Ecto neural progenitor cell (in vitro differentiated cells): ENCODE measurements at regions not wholly inside any gene's neighbourhood (a gene's known extent, or its start where the extent isn't known, plus 50 kb on each side); places are given as distances from the start of the nearest gene placed in this dataset.
"Not testable (repeated sequence)": the region's sequence is repeated elsewhere in the genome, so short reads cannot be mapped to it uniquely, and the experiment has no call there.

Source experiments
- DNase-seq: peaks from one replicate; pipeline ENCODE4 v3.0.0-alpha.2; 2018; ENCODE audit warnings: low spot score

DNA sequence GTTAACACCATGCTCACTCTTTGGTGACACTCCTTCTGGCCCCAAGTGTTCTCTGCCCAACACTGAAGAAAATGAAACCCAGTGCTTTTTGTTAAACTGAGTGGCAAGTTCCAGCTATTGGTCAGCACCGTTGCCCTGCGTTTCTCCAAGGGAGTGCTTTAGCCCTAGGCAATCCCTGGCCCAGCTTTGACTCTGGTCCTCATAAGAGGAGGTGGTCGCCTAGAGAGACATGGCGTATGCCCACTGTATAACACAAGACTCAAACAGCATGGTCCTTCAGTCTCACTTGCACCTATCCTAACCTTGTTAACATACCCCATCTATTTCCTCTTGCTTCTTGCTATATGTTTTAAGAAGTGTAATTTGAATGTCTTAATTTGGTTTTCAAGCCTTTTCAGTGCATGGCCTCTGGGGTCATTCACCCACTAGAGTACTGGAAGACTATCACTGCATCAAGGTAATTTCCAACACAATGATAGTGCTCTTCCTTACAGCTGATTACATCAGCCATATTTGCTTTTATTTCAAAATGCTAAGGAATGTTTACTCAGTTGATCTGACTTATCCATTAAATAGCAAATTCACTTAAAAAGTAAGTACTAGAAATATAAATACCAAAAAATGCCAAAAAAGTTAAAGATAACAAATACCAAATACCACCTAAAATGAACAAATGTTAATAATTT lies 190.5 kb upstream of the SOX21 start:
- DNase-seq: no peak

DNA sequence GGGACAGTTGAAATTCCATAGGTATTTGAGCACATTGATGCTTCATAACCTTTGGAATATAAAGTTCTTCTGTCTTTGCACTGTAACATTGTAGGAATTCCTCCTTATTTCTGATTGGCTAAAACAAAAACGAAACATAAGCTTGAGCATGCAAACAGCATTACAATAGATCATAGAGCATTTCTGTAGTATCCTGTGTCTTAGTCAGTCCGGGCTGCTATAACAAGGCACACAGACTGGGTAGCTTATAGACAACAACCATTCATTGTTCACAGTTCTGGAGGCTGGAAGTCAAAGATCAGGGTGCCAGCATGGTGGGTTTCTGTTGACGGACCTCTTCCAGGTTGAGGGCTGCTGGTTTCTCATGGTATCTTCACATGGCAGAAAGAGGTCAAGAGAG lies 188.7 kb upstream of the SOX21 start:
- DNase-seq: no peak

DNA sequence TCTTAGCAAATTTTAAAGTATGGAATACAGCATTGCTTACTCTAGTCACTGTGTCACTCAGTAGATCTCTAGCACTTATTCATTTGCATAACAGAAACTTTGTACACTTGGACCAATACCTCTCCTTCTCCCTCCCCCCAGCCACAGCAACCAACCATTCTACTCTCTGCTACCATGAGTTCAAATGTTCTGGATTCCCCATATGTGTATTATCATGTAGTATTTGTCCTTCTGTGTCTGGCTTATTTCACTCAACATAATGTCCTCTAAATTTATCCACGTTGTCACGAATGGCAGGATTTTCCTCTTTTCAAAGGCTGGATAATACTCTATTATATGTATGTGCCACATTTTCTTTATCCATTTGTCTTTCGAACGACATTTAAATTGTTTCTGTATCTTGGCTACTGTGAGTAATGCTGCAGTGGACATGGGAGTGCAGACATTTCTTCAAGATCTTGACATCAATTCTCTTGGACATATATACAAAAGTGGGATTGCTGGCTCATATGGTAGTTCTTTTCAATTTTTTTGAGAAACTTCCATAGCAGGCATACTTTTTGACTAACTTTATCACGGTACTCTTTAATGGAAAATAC lies 184.5 kb upstream of the SOX21 start:
- no peak for DNase-seq

DNA sequence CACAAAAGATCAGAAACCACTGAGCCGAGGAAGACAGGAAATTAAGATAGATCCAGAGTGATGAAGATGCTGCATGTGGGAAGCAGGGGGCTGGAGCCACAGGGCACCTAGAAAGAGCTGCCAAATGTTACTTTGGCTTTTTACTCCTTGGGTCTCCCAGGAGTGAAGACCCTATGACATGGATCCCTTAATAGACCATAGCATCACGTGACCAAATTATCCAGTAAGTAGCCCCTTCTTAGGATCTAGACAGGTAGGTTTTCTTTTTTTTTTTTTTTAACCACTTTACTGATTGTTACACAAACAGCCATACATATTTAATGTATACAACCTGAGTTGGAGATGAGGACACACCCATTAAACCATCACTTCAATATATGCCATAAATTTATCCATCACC lies 183.9 kb upstream of the SOX21 start:
- DNase-seq: no peak

DNA sequence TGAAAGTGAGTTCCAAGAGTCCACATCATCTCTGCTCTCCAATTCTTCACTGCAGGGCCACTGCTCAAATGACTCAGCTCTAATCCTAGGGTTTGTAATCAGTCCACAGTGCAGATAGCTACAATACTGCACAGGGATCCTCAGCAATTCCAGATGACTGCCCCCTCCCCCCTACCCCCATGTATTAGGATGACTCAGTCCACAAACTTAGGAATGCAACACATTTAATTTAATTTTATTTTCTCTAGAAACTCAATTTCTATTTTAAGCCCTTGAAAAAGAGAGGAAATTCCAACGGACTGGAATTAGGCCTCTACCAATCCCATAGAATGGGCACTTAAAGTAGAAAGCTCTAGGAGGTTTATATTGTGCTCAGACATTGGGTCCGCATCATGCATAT lies 173.8 kb upstream of the SOX21 start:
- no peak for DNase-seq

DNA sequence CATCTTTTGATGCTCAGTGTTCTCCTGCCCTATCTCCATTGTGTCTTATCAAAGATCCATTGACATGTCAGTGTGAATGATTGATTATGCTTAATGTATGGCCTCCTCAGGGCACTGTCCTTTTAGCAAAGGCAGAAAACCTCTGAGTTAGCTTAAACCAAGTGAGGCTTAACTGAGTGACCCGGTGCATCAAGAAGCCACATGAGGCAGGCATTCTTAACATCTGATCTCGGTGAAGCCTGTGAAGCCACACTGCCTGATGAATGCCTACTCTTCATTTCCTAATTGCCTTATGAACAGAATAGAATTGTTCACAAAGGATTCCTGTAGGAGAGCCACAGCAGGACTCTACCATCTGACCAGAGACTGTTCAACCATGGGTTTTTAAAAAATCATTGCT lies 168.1 kb upstream of the SOX21 start:
- DNase-seq: no peak

DNA sequence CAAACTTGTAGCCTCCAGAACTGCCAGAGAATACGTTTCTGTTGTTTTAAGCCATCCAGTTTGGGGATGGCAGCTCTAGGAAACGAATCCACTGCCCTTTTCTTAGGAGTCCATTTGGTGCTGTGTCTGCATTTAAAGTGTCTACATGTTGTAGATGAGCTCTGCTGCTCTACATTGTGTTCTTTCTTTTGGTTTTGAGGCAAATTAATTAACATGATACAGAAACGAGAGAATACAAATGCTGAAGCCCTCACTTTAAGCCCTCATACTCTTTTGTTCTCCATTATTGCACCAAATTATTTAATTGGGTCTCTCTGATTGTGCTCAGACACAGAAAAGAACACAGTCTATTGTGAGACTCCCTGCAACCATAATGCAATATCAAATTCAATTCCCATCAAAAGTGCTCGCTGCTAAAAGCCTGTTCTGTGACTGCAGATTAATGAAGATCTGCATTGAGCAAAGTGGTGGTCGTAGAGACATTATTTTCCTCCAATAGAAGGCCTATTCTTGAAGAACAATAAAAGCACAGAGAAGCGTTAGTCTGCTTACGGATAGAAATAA lies 166.3 kb upstream of the SOX21 start:
- no peak for DNase-seq

DNA sequence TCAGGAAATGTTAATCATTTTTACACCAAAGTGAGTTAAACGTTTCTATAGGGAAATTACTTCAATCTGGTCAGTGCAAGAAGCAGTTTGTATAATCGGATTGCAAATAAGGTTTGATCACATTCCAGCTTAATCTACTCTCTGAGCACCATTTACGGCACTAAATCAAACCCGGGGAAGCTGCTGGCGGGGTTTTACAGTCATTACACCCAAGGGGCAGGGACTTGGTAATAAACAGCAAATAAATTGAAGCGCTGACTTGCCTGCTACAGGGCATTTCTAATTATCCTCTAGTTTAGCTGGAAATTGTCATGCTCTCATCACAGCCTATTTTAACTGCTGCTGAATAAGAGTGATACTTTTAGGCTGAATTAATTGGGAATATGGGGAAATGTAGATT lies 152.1 kb upstream of the SOX21 start:
- no peak for DNase-seq

DNA sequence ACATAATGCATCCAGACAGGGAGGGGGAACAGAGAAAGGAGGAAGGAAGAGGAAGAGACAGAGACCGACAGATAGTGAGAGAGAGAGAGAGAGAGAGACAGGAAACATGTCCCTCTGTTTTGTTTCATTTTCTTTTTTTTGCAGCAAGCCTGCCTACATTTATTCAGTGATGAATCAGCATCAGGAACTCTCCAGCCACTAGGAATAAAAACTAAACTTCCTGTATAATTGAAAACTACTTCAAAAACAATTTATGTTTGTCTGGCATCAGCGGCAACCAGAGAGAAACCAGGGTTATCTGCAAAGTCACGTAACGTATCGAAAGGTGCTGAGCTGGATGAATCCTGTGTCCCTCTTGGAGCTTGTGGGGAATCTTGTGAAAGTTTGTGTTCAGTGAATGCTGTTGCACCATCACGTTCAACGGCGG lies 148.6 kb upstream of the SOX21 start:
- no peak for DNase-seq

DNA sequence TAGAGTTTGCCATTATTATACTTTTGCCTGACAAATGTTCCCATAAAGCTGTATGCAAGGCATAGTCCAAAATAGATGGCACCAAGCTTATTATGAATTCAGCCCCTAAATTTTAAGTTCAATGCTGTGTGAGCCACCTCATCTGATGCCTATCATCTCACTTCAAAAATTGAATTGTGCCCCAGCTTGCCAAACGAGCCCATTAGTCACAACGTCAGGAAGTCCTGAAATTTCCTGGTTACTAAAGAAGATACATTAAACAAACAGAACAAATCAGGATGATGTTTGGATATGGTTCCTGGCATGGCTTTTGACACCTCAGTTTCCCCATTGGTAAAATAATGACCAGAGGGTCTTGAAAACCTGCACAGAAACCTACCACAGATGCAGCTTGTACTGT lies 147.5 kb upstream of the SOX21 start:
- DNase-seq: no peak

DNA sequence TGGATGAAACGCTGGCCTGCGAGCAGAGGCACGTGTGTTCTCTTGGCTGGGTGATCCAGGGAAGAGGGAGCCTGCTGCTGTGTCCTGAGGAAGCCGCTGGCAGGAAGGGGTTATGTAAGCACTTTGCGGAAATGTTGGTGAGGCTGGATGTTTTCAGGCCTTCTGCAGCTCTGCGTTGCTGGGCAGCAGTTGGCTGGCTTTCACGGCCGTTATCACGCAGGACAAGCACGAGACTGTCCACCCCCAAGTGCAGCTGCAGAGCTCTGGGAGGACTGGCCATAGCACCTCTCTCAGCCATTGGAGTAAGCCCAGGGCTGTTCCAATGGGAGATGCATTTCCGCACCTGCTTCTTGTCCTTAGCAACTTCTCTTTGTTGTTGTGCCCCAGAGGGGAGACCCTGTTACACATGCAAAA lies 146.9 kb upstream of the SOX21 start:
- peak; percentile 53 for DNase-seq

DNA sequence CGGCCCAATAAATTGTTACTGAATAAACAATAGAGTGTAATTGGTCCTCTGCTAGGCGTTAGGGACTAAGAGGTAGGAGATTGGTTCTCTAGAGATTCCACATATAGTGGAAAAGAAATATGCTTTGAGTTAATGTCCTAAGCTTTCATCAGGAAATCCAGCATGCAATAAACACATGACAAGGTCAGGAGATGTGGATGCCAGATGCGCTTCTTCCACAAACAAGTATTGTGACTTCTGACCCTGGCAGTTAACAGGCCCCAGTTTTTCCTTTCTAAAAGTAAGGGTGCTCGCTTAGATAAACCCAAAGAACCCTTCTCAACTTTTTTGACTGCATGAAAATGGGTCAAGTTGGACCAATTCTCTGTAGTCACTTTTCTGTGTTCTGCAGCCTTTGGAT lies 146.5 kb upstream of the SOX21 start:
- DNase-seq: no peak

DNA sequence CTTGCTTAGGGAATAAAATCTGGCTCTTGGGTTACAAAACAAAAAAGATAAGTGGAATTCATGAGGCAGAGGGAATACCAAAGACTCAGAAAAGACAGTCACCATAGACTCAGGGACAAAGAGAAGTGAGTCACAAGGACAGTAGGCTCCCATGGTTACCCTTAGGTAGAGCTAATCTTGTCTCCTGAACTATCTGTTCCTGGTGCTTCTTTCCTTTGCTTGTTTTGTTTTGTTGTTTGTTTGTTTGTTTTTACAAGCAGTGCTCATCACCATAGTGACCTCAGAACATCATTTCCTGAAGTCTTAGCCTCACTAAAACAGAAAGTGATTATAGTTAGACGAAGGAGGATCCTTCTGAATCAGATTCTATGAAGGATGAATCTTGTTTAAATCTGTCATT lies 142.3 kb upstream of the SOX21 start:
- no peak for DNase-seq

DNA sequence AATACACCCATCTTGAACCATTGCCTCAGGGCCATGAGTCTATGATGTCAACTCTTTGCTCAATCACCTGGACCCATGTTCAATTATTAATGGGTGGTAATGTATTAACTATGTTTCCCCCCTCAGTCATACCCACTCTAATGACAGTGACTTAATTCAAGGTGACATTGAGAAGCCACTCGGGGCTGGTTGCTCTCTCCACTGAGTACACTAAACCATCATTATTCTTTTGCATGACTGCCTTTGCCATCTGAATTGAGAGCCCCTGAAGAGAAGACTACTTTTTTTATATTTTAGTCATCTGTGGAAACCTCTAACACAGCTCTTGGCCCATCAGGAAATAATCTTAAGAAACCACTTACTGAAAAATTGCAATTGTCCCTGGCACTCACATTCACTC lies 139.2 kb upstream of the SOX21 start:
- DNase-seq: no peak

DNA sequence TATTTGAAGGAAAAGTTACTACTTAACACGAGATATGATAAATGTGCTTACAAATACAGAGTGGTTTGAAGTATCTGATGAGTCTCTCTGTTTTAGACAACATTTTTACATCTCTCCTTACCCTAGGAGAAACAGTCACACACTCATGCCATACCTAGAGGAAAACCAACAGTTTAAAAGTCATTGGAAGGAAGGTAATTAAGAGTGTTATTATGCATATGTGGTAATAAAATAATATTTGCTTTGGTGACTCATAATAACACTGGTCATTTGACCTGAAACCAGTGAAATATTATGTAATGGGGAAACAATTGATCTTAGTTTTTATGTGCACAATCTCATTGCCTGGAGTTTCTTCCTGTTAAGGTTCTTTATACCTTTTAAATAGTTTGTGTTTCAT lies 136.9 kb upstream of the SOX21 start:
- DNase-seq: no peak

DNA sequence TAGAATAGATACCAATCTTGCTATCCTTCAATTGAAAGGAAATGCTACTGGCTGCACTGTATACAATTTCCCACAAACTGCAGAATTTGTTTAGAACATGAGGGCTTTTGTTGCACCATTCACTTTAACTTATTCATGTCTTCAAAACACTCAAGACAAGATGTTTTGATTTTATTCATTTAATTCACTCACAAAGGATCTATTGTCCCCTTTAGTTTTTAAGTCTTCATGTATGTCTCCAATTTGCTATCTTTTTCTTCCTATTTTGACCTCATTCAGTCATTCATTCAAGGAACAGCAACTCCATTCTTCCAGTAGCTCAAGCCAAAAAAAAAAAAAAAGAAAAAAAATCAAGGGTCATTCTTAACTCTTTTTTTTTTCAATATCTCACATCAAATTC lies 130.6 kb upstream of the SOX21 start:
- no peak for DNase-seq

DNA sequence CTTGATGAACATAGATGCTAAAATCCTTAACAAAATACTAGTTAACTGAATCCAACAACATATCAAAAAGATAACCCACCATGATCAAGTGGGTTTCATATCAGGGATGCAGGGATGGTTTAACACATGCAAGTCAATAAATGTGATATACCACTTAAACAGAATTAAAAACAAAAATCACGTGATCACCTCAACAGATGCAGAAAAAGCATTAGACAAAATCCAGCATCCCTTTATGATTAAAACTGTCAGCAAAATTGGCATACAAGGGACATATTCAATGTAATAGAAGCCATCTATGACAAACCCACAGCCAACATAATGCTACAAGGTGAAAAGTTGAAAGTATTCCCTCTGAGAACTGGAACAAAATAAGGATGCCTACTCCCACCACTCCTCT lies 124.7 kb upstream of the SOX21 start:
- not testable (repeated sequence) for DNase-seq

DNA sequence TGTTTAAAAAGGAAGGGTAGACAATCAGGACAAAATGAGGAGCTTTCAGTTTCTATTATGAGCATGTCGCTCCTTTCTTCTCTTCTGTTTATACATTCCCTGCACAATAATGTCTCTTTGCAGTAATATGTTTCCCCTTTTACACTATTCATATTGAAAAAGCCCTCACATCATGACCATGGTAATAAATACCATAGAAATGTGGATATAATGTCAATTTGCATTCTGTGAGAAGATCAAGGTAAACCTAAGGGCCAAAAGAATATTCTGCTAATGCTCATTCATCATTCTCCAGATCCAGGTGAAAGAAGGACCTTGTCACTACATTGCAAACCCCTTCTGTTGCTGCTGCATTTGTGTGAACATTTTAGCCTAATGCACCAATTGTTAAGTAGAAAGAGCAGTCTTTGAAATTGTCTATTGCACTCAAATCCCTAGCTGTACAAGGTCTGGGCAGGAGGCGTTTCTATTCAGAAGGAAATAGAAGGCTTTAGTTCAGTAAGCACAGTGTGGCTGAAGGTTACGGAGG lies 117.6 kb upstream of the SOX21 start:
- DNase-seq: no peak

DNA sequence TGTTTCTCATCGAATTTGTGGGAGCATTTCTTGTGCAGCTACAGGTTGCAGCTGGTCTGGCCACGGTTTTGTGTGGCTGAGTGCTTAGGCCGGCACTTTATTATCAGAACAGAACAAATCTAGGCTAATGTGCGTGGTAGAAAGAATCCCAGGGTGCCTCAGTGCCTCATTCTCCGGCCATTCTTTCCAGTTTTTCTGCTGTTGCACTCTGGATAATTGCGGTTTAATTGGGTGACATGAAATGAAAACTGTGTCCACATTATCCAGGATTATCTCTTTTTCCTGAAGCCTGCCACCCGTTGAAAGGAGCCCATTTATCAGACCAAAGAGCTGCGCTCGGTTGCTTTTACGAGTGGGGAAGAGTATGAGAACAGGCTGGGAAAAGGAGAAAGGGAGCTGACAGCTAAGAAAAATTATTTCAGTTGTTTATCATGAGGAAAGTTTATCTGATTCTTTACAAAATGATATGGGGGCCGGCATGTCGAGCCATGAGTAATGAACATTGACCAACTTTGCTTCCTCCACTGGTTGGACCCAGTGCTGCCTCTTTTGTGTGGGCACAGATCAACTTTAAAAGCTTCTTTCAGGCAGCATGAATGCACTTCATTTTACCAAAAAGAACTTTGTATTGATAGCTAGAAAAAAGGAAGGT lies 117.0 kb upstream of the SOX21 start:
- DNase-seq: no peak

DNA sequence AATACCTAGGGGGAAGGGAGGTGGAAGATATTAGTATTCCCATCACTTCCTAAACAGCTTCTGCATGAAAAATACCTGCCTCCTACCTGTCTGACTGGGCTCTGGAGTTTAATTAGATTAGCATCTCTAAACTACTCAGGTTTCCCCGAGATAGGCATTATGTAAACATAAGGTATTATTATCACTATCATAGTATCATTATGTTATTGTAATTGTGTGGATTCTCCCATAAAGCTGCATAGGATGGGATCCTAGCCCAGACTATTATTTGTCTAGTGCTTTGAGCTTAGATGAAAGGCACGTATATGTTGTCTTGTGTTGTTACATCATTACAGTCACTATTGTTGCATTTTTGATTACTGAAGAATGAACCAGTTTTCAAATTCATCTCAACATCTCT lies 115.2 kb upstream of the SOX21 start:
- DNase-seq: no peak

DNA sequence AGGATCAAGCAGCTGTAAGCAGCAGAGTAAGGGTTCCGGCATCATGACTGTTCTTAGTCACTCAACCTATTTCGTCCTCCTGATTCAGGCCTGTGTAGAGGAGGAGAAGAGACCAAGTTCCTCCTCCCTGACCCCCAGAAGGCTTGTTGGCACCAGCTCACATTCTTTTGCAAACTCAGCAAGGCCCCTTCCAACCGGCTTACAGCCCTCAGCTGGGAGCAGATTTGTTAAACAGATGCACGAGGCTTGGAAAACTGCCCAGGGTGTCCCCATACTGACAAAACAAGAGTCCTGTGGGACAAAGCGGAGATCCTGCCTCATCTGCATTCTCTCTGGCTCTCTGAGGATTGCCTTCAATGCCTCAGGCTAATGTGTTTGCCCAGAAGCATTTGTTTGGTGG lies 113.2 kb upstream of the SOX21 start:
- peak; percentile 78 for DNase-seq

DNA sequence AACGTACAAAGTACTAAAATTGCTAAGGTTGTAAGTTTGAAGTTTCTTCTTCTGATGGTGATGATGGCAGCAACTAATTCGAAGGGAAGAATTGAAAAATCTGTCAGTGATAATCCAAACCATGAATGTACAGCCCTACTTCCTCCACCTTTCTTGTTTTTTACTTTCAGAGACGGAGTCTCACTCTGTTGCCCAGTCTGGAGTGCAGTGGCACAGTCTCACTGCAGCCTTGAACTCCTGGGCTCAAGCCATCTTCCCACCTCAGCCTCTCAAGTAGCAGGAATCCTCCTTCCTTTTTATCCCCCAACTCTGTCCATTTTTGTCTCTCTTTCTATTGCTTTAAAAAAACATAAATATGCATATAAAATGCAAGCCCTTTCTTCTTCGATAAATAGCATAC lies 112.3 kb upstream of the SOX21 start:
- DNase-seq: no peak

DNA sequence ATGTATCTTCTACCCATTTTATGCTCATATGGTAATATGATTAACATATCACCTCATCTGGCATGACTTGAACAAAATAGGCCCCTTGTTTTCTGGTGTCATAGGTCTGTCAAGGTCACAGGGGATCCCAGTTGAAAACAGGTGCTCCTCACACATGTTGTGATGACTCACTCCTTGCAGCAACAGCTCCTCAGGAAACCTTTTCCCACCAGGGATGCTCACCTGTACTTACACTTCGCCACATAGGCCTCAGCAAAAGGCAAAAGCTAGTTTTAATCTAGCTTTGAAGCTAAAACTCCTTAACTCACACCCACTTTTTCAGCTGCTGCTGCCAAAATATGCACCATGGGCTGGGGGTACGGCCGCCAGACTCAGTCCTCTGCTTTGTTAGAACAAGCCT lies 110.0 kb upstream of the SOX21 start:
- DNase-seq: no peak
